AG10803 (cell line): ENCODE measurements at regions not wholly inside any gene's neighbourhood (a gene's known extent, or its start where the extent isn't known, plus 50 kb on each side); places are given as distances from the start of the nearest gene placed in this dataset.
"Not testable (repeated sequence)": the region's sequence is repeated elsewhere in the genome, so short reads cannot be mapped to it uniquely, and the experiment has no call there.

Experiments
- DNase-seq: peaks from one replicate; pipeline ENCODE4 v3.0.0; 2010; ENCODE audit warnings: low read depth
- H3K4me3 ChIP-seq: 2 replicates; pipeline ENCODE4 v1.5.1; 2011; ENCODE audit warnings: mild to moderate bottlenecking, low read length, control low read depth
- CTCF ChIP-seq: conservative IDR thresholded peaks from 2 replicates; pipeline ENCODE4 v1.5.1; 2011; ENCODE audit warnings: mild to moderate bottlenecking, low read length, control low read depth, inconsistent platforms

- no peak overlapping the region for H3K4me3 ChIP-seq
- no peak for TF ChIP-seq CTCF
- DNase-seq = no peak
Measured at GRCh38 chr2:16725549-16725948, 59.9 kb upstream of the CYRIA start.

- no peak for TF ChIP-seq CTCF
- H3K4me3 ChIP-seq = no peak overlapping the region
- DNase-seq = no peak
Measured at GRCh38 chr2:16722677-16723076, 57.0 kb upstream of the CYRIA start.

- H3K4me3 ChIP-seq = no peak overlapping the region
- no peak for DNase-seq
- TF ChIP-seq CTCF = no peak
Measured at GRCh38 chr2:16722126-16722525, 56.5 kb upstream of the CYRIA start.

GRCh38 chr2:16721529-16721928 is 55.9 kb upstream of the CYRIA start:
- H3K4me3 ChIP-seq, DNase-seq: not testable (repeated sequence)

- DNase-seq = not testable (repeated sequence)
Measured at GRCh38 chr2:16720737-16721136, 55.1 kb upstream of the CYRIA start.

GRCh38 chr2:16719485-16719808 is 53.8 kb upstream of the CYRIA start:
- DNase-seq = no peak

More at GRCh38 chr2:16720737-16721136, 55.1 kb upstream of the CYRIA start:
- H3K4me3 ChIP-seq = not testable (repeated sequence)

GRCh38 chr2:16718576-16719484 is 53.2 kb upstream of the CYRIA start:
- no peak for DNase-seq
- no peak for TF ChIP-seq CTCF
- no peak overlapping the region for H3K4me3 ChIP-seq

More at GRCh38 chr2:16719485-16719808, 53.8 kb upstream of the CYRIA start:
- H3K4me3 ChIP-seq = no peak overlapping the region
- no peak for TF ChIP-seq CTCF

GRCh38 chr2:16717477-16717876 is 51.8 kb upstream of the CYRIA start:
- no peak for TF ChIP-seq CTCF
- H3K4me3 ChIP-seq = no peak overlapping the region
- DNase-seq = no peak
